Heart right ventricle (tissue), 16 donors: ENCODE measurements at regions not wholly inside any gene's neighbourhood (a gene's known extent, or its start where the extent isn't known, plus 50 kb on each side); places are given as distances from the start of the nearest gene placed in this dataset.

Source experiments
- ATAC-seq, 8 donors: fragments of 200-7000 bp; cut with Tn5 transposase; one replicate each; pipeline ENCODE4 v1.9.1; 2020; ENCODE audit warnings: mild to moderate bottlenecking in 8 of 8, moderate library complexity in 8 of 8, moderate number of reproducible peaks in 1 of 8
- DNase-seq, 2 donors: peaks; one replicate each; pipeline ENCODE4 v3.0.0-alpha.2; 2020
- H3K27ac ChIP-seq, 10 donors: fragments of 200-600 bp; sonication (generic) in 2 of 10; one replicate each; pipeline versions ENCODE4 v1.5.0 to v1.8.0; 2020 to 2022; ENCODE audit warnings: mild to moderate bottlenecking in 3 of 10
- H3K27me3 ChIP-seq, 7 donors: fragments of 200-600 bp; one replicate each; pipeline ENCODE4 v1.8.0; 2021 to 2022; ENCODE audit warnings: mild to moderate bottlenecking in 2 of 7
- H3K36me3 ChIP-seq, 9 donors: fragments of 200-600 bp; sonication (generic) in 1 of 9; one replicate each; pipeline versions ENCODE4 v1.5.0 to v1.8.0; 2020 to 2022; ENCODE audit warnings: mild to moderate bottlenecking in 2 of 9
- H3K4me1 ChIP-seq, 9 donors: fragments of 200-600 bp; sonication (generic) in 1 of 9; one replicate each; pipeline versions ENCODE4 v1.5.0 to v1.8.0; 2020 to 2022; ENCODE audit warnings: mild to moderate bottlenecking in 4 of 9
- H3K4me3 ChIP-seq, 10 donors: fragments of 200-600 bp; sonication (generic) in 2 of 10; one replicate each; pipeline versions ENCODE4 v1.5.0 to v1.8.0; 2020 to 2022; ENCODE audit warnings: mild to moderate bottlenecking in 7 of 10, moderate library complexity in 2 of 10
- H3K9me3 ChIP-seq, 11 donors: fragments of 200-600 bp in 10 of 11; sonication (generic) in 2 of 11; one replicate each; pipeline versions ENCODE4 v1.5.0 to v1.8.0; 2013 to 2022; ENCODE audit warnings: mild to moderate bottlenecking in 2 of 11, control low read depth in 1 of 11, moderate library complexity in 1 of 11
- CTCF ChIP-seq, 9 donors: fragments of 200-600 bp; sonication (generic) in 2 of 9; IDR thresholded peaks; one replicate each; pipeline versions ENCODE4 v1.5.0 to v1.8.0; 2021 to 2022; ENCODE audit warnings: antibody characterized with exemption in 9 of 9, mild to moderate bottlenecking in 5 of 9, moderate library complexity in 1 of 9
- WGBS, 2 donors: extraction: QIAGEN DNeasy Blood & Tissue Kit; methylation state at CpG; one replicate each; pipeline ENCODE4 v1.1.7; 2013; ENCODE audit warnings: inconsistent platforms in 1 of 2; 5-methylcytosine and 5-hydroxymethylcytosine counted together
- intact Hi-C, 10 donors: fragments of 100-400 bp; cut with DNase I; formaldehyde crosslinking; loops; one replicate each; pipeline versions ENCODE4 v1.11.1 to v1.14.2; 2022
- donor health status: Arrhythmogenic right ventricular cardiomyopathy.
- donor health status: ischemic (EF 13 %, LVEDD 7.1; RV severe dilation, severe dysfunction).
- donor health status: healthy with polysubstance abuse.
- donor health status: DM: no; HTN: yes; CAD: no.
- donor health status: DM: no; HTN: no; CAD: no.
- donor health status: ischemic (EF 25% LVEDD 6.9; RV normal size, moderate dysfunction).
- donor health status: ischemic (EF 25% LVEDD 5.7; RV mildly dilated, moderate dysfunction).
- donor health status: healthy.
- donor health status: DM: yes; HTN: yes; CAD: no.
- donor health status: Ischemic cardiomyopathy.
- donor health status: ischemic (EF 35%, LVEDD 5.7; RV mildly dilated, moderate dysfunction).
- donor health status: nonischemic (EF 11% LVEDD 7.7; RV severe dilation, severe dysfunction).
- donor health status: DM: yes; HTN: yes; CAD: no.
- donor health status: PGD.
- donor health status: ischemic (EF 29% LVEDD 5.4; RV normal size, mild dysfunction).
- donor health status: nonischemic (EF 23%, LVEDD 6.1; RV moderate dilation, normal function).

GRCh38 chr2:122328816-122329215 is 573.4 kb downstream of the TSN start:
- Histone ChIP-seq H3K4me1 (no peaks in the 10 kb centered on the region), H3K4me3 (no peak overlapping the region), H3K27ac (no peak overlapping the region), H3K27me3 (peaks cover 0 to 7% (median 0%) of the 10 kb centered on the region in 7 donors), H3K36me3 (no peaks in the 10 kb centered on the region), H3K9me3 (no peaks in the 10 kb centered on the region)
- intact Hi-C loops, result no loop called here
- no peak for TF ChIP-seq CTCF (IDR thresholded peaks at IDR 0.05)
- 69 to 77% methylated on average over 4 of the region's 4 CpGs for WGBS, 2 donors
- ATAC-seq, result no peak
- no peak for DNase-seq

GRCh38 chr2:122329278-122329677 is 573.8 kb downstream of the TSN start:
- peaks cover 0 to 7% (median 0%) of the 10 kb centered on the region in 7 donors for H3K27me3 ChIP-seq
- H3K4me3 ChIP-seq, result no peak overlapping the region
- no peaks in the 10 kb centered on the region for H3K9me3 ChIP-seq
- H3K4me1 ChIP-seq, result no peaks in the 10 kb centered on the region
- ATAC-seq (no peak), DNase-seq (no peak)
- intact Hi-C loops, result no loop called here
- 76 to 80% methylated on average over 2 of the region's 2 CpGs for WGBS, 2 donors
- no peak for TF ChIP-seq CTCF (IDR thresholded peaks at IDR 0.05)
- H3K27ac ChIP-seq, result no peak overlapping the region
- H3K36me3 ChIP-seq, result no peaks in the 10 kb centered on the region

- Histone ChIP-seq H3K27me3 (peaks cover 0 to 8% (median 0%) of the 10 kb centered on the region in 7 donors), H3K4me1 (no peaks in the 10 kb centered on the region), H3K36me3 (no peaks in the 10 kb centered on the region), H3K9me3 (no peaks in the 10 kb centered on the region), H3K27ac (no peak overlapping the region), H3K4me3 (no peak overlapping the region)
- no peak for TF ChIP-seq CTCF (IDR thresholded peaks at IDR 0.05)
- 84 to 91% methylated on average over 2 of the region's 2 CpGs for WGBS, 2 donors
- intact Hi-C loops, result no loop called here
- DNase-seq, result no peak
- ATAC-seq, result no peak
Measured at GRCh38 chr2:122333932-122334331, 578.5 kb downstream of the TSN start.

- H3K36me3 ChIP-seq, result no peaks in the 10 kb centered on the region
- DNase-seq, result no peak
- intact Hi-C loops, result no loop called here
- H3K4me3 ChIP-seq, result no peak overlapping the region
- H3K27me3 ChIP-seq, result peaks cover 0 to 8% (median 0%) of the 10 kb centered on the region in 7 donors
- H3K9me3 ChIP-seq, result no peaks in the 10 kb centered on the region
- no peak for TF ChIP-seq CTCF (IDR thresholded peaks at IDR 0.05)
- no peak for ATAC-seq
- no peak overlapping the region for H3K27ac ChIP-seq
- 62 to 65% methylated on average over 5 of the region's 5 CpGs for WGBS, 2 donors
- H3K4me1 ChIP-seq, result no peaks in the 10 kb centered on the region
Measured at GRCh38 chr2:122338000-122338399, 582.5 kb downstream of the TSN start.

GRCh38 chr2:122340246-122340645 is 584.8 kb downstream of the TSN start:
- DNase-seq (no peak), ATAC-seq (no peak)
- no peaks in the 10 kb centered on the region for H3K9me3 ChIP-seq
- intact Hi-C loops, result no loop called here
- H3K27me3 ChIP-seq, result no peaks in the 10 kb centered on the region
- H3K36me3 ChIP-seq, result no peaks in the 10 kb centered on the region
- TF ChIP-seq CTCF (IDR thresholded peaks at IDR 0.05), result no peak
- H3K4me1 ChIP-seq, result no peaks in the 10 kb centered on the region
- WGBS, 2 donors, result 65 to 76% methylated on average over 3 of the region's 3 CpGs
- no peak overlapping the region for H3K27ac ChIP-seq
- no peak overlapping the region for H3K4me3 ChIP-seq
